ENCODE measurements at regions not wholly inside any gene's neighbourhood (a gene's known extent, or its start where the extent isn't known, plus 50 kb on each side); places are given as distances from the start of the nearest gene placed in this dataset.
"Not testable (repeated sequence)": the region's sequence is repeated elsewhere in the genome, so short reads cannot be mapped to it uniquely, and the experiment has no call there.

GRCh38 chr14:38634913-38635312, 379.0 kb upstream of the CLEC14A start:
- not testable (repeated sequence) for TF ChIP-seq CTCF (IDR thresholded peaks at IDR 0.05; ENCODE audit: insufficient read depth, low read depth, low read length); EZH2 (IDR thresholded peaks at IDR 0.05; ENCODE audit: insufficient read depth, low read length)
